Smooth muscle cell (in vitro differentiated cells): ENCODE measurements at regions not wholly inside any gene's neighbourhood (a gene's known extent, or its start where the extent isn't known, plus 50 kb on each side); places are given as distances from the start of the nearest gene placed in this dataset.

Experiments
- DNase-seq: peaks from one replicate; lab custom pipeline; 2025; ENCODE audit not compliant: unreplicated experiment; lab: John Stamatoyannopoulos, UW
- H2AFZ ChIP-seq: fragments of 200-600 bp; sonication (generic); 2 replicates; pipeline ENCODE4 v1.6.0; 2016; ENCODE audit warnings: antibody characterized with exemption, low read depth, mild to moderate bottlenecking
- H3F3A ChIP-seq: fragments of 200-600 bp; sonication (generic); 2 replicates; pipeline ENCODE4 v1.6.0; 2017; ENCODE audit warnings: antibody characterized with exemption, low read depth
- H3K27ac ChIP-seq: fragments of 200-600 bp; sonication (generic); 2 replicates; pipeline ENCODE4 v1.5.1; 2016; ENCODE audit warnings: low read depth, mild to moderate bottlenecking
- H3K27me3 ChIP-seq: fragments of 200-600 bp; sonication (generic); 2 replicates; pipeline ENCODE4 v1.6.1; 2016; ENCODE audit warnings: low read depth, mild to moderate bottlenecking
- H3K36me3 ChIP-seq: fragments of 200-600 bp; sonication (generic); 2 replicates; pipeline ENCODE4 v1.5.1; 2016; ENCODE audit warnings: low read depth
- H3K4me1 ChIP-seq: fragments of 200-600 bp; sonication (generic); 2 replicates; pipeline ENCODE4 v1.5.1; 2016; ENCODE audit warnings: low read depth
- H3K4me2 ChIP-seq: fragments of 200-600 bp; sonication (generic); 2 replicates; pipeline ENCODE4 v1.6.0; 2016; ENCODE audit warnings: mild to moderate bottlenecking
- H3K4me3 ChIP-seq: fragments of 200-600 bp; sonication (generic); 2 replicates; pipeline ENCODE4 v1.5.1; 2016; ENCODE audit warnings: mild to moderate bottlenecking
- H3K79me2 ChIP-seq: fragments of 200-600 bp; sonication (generic); 2 replicates; pipeline ENCODE4 v1.6.0; 2016; ENCODE audit warnings: low read depth, mild to moderate bottlenecking
- H3K9ac ChIP-seq: fragments of 200-600 bp; sonication (generic); 2 replicates; pipeline ENCODE4 v1.6.0; 2016; ENCODE audit warnings: low read depth
- H3K9me3 ChIP-seq: fragments of 200-600 bp; sonication (generic); replicated peaks from 2 replicates; pipeline ENCODE4 v1.5.1; 2016; ENCODE audit warnings: low read depth
- H4K20me1 ChIP-seq: fragments of 200-600 bp; sonication (generic); 2 replicates; pipeline ENCODE4 v1.6.0; 2016; ENCODE audit warnings: low read depth
- CTCF ChIP-seq: fragments of 200-600 bp; sonication (generic); IDR thresholded peaks from 2 replicates; pipeline ENCODE4 v1.5.1; 2017; ENCODE audit warnings: borderline replicate concordance, mild to moderate bottlenecking, antibody characterized with exemption; ENCODE audit not compliant: insufficient read depth, poor library complexity, severe bottlenecking
- WGBS: methylation state at CpG from one replicate; pipeline ENCODE4 v1.1.7; 2016; ENCODE audit warnings: low lambda C conversion rate; 5-methylcytosine and 5-hydroxymethylcytosine counted together

GRCh38 chr1:199784138-199784895 lies 243.2 kb upstream of the NR5A2 start:
- H3K4me2 ChIP-seq: no peak overlapping the region
- H4K20me1 ChIP-seq: no peaks in the 10 kb centered on the region
- H3K4me1 ChIP-seq: no peaks in the 10 kb centered on the region
- no peak overlapping the region for H3K9ac ChIP-seq
- H3K36me3 ChIP-seq: no peaks in the 10 kb centered on the region
- H3K9me3 ChIP-seq: no peaks in the 10 kb centered on the region
- H3K4me3 ChIP-seq: no peak overlapping the region
- H3K27ac ChIP-seq: no peak overlapping the region
- H3F3A ChIP-seq: no peaks in the 10 kb centered on the region
- no peak for DNase-seq
- no peak overlapping the region for H2AFZ ChIP-seq
- 60% methylated on average over 2 of the region's 2 CpGs for WGBS
- no peak for TF ChIP-seq CTCF
- no peaks in the 10 kb centered on the region for H3K79me2 ChIP-seq
- peaks cover 4% of the 10 kb centered on the region for H3K27me3 ChIP-seq

- Histone ChIP-seq H2AFZ (no peak overlapping the region), H3K9me3 (no peaks in the 10 kb centered on the region), H3K9ac (no peak overlapping the region), H3K4me3 (no peak overlapping the region), H3F3A (no peaks in the 10 kb centered on the region), H3K79me2 (no peaks in the 10 kb centered on the region), H3K27me3 (peaks cover 4% of the 10 kb centered on the region), H3K36me3 (no peaks in the 10 kb centered on the region), H3K4me1 (no peaks in the 10 kb centered on the region), H3K27ac (no peak overlapping the region), H4K20me1 (no peaks in the 10 kb centered on the region), H3K4me2 (no peak overlapping the region)
- DNase-seq: no peak
- WGBS: 89% methylated on average over 3 of the region's 3 CpGs
- no peak for TF ChIP-seq CTCF
Measured at GRCh38 chr1:199786695-199787094, 240.8 kb upstream of the NR5A2 start.

- H3K36me3 ChIP-seq: no peaks in the 10 kb centered on the region
- WGBS: 92% methylated on average over 1 of the region's 1 CpG
- H3K9ac ChIP-seq: no peak overlapping the region
- H3K9me3 ChIP-seq: no peaks in the 10 kb centered on the region
- no peak overlapping the region for H3K27ac ChIP-seq
- no peak overlapping the region for H3K4me3 ChIP-seq
- H3F3A ChIP-seq: no peaks in the 10 kb centered on the region
- no peaks in the 10 kb centered on the region for H3K79me2 ChIP-seq
- TF ChIP-seq CTCF: no peak
- H3K4me2 ChIP-seq: no peak overlapping the region
- no peaks in the 10 kb centered on the region for H3K4me1 ChIP-seq
- H4K20me1 ChIP-seq: no peaks in the 10 kb centered on the region
- no peak overlapping the region for H2AFZ ChIP-seq
- no peak for DNase-seq
- peaks cover 4% of the 10 kb centered on the region for H3K27me3 ChIP-seq
Measured at GRCh38 chr1:199789141-199789540, 238.4 kb upstream of the NR5A2 start.

GRCh38 chr1:199791495-199791894 lies 236.0 kb upstream of the NR5A2 start:
- H4K20me1 ChIP-seq: no peaks in the 10 kb centered on the region
- no peak overlapping the region for H2AFZ ChIP-seq
- H3K9ac ChIP-seq: no peak overlapping the region
- H3K27ac ChIP-seq: no peak overlapping the region
- no peak for TF ChIP-seq CTCF
- DNase-seq: no peak
- no peaks in the 10 kb centered on the region for H3F3A ChIP-seq
- no peak overlapping the region for H3K4me2 ChIP-seq
- WGBS: 82% methylated on average over 3 of the region's 3 CpGs
- H3K27me3 ChIP-seq: peaks cover 4% of the 10 kb centered on the region
- H3K36me3 ChIP-seq: no peaks in the 10 kb centered on the region
- no peaks in the 10 kb centered on the region for H3K79me2 ChIP-seq
- no peaks in the 10 kb centered on the region for H3K9me3 ChIP-seq
- no peaks in the 10 kb centered on the region for H3K4me1 ChIP-seq
- no peak overlapping the region for H3K4me3 ChIP-seq
